ENCODE measurements at regions not wholly inside any gene's neighbourhood (a gene's known extent, or its start where the extent isn't known, plus 50 kb on each side); places are given as distances from the start of the nearest gene placed in this dataset.

GRCh38 chr1:172776071-172776470, 117.2 kb downstream of the FASLG start:
- TF ChIP-seq POLR2A (IDR thresholded peaks at IDR 0.05) (no peak), CTCF (IDR thresholded peaks at IDR 0.05) (no peak)

All from stomach (tissue), 4 donors.